Thyroid gland (tissue), 4 donors: ENCODE measurements at regions not wholly inside any gene's neighbourhood (a gene's known extent, or its start where the extent isn't known, plus 50 kb on each side); places are given as distances from the start of the nearest gene placed in this dataset.

Experiments used
- DNase-seq, 2 donors: peaks; one replicate each; pipeline ENCODE4 v3.0.0-alpha.2; 2019
- H3K27ac ChIP-seq, 3 donors: fragments of 200-600 bp; sonication (generic); 1 replicate in 2 of 3; 2 replicates in 1 of 3; pipeline ENCODE4 v1.5.1; 2016 to 2019; ENCODE audit warnings: mild to moderate bottlenecking in 1 of 3, moderate library complexity in 1 of 3
- H3K27me3 ChIP-seq: fragments of 200-600 bp; sonication (generic); one replicate; pipeline ENCODE4 v1.5.1; 2019
- H3K36me3 ChIP-seq, 2 donors: fragments of 200-600 bp; sonication (generic); one replicate each; pipeline ENCODE4 v1.5.1; 2016 to 2019
- H3K4me1 ChIP-seq, 2 donors: fragments of 200-600 bp; sonication (generic); one replicate each; pipeline ENCODE4 v1.5.1; 2017 to 2019
- H3K4me3 ChIP-seq, 3 donors: fragments of 200-600 bp; sonication (generic); replicated peaks in 1 of 3; 1 replicate in 2 of 3; 2 replicates in 1 of 3; pipeline ENCODE4 v1.5.1; 2016; ENCODE audit warnings: mild to moderate bottlenecking in 1 of 3
- H3K9me3 ChIP-seq: fragments of 200-600 bp; sonication (generic); one replicate; pipeline ENCODE4 v1.5.1; 2017
- POLR2A ChIP-seq, 2 donors: fragments of 450-650 bp; IDR thresholded peaks; one replicate each; pipeline ENCODE4 v1.6.1; 2017; ENCODE audit warnings: antibody characterized with exemption in 2 of 2, mild to moderate bottlenecking in 2 of 2, moderate library complexity in 1 of 2
- WGBS, 2 donors: methylation state at CpG; one replicate each; pipeline ENCODE4 v1.1.5; 2017; 5-methylcytosine and 5-hydroxymethylcytosine counted together
- intact Hi-C: fragments of 100-400 bp; cut with DNase I; formaldehyde crosslinking; loops from one replicate; pipeline ENCODE4 v1.15.1; 2023
- TF ChIP-seq, protein P1 (sequence below), 6 experiments: fragments of 200-600 bp in 3 of 6; fragments of 450-650 bp in 3 of 6; sonication (generic) in 3 of 6; IDR thresholded peaks; one replicate each; pipeline ENCODE4 v1.5.1; 2016 to 2019; ENCODE audit warnings: antibody characterized with exemption in 6 of 6, mild to moderate bottlenecking in 2 of 6, inconsistent platforms in 1 of 6, moderate library complexity in 1 of 6

DNA sequence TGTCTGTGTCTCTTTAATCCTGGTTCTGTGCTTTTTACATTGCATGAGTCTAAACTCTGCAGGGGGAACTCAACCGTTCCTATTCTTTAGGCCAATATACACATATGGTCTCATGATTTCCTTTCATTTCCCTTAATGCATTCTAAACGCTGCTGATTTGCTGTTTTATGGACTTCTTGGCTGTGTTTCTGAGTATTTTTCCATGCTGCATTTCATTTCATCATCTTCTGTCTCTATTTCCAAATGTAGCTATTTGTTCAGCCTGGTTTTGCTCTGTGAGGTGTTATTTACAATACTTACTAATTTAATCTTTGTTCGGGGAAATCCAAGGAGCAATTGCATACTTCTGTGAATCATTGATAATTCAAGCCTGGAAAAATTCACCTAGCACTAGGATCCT, 897.2 kb downstream of the TSN start:
- Histone ChIP-seq H3K4me1 (no peaks in the 10 kb centered on the region), H3K9me3 (no peaks in the 10 kb centered on the region), H3K4me3 (no peak overlapping the region), H3K36me3 (no peaks in the 10 kb centered on the region), H3K27me3 (no peaks in the 10 kb centered on the region), H3K27ac (no peak overlapping the region)
- DNase-seq, result no peak
- intact Hi-C loops, result no loop called here
- 67 to 68% methylated on average over 3 of the region's 3 CpGs for WGBS, 2 donors
- no peak for TF ChIP-seq POLR2A (IDR thresholded peaks at IDR 0.05)
- TF ChIP-seq, protein P1, sequence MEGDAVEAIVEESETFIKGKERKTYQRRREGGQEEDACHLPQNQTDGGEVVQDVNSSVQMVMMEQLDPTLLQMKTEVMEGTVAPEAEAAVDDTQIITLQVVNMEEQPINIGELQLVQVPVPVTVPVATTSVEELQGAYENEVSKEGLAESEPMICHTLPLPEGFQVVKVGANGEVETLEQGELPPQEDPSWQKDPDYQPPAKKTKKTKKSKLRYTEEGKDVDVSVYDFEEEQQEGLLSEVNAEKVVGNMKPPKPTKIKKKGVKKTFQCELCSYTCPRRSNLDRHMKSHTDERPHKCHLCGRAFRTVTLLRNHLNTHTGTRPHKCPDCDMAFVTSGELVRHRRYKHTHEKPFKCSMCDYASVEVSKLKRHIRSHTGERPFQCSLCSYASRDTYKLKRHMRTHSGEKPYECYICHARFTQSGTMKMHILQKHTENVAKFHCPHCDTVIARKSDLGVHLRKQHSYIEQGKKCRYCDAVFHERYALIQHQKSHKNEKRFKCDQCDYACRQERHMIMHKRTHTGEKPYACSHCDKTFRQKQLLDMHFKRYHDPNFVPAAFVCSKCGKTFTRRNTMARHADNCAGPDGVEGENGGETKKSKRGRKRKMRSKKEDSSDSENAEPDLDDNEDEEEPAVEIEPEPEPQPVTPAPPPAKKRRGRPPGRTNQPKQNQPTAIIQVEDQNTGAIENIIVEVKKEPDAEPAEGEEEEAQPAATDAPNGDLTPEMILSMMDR (IDR thresholded peaks at IDR 0.05), result no peak

DNA sequence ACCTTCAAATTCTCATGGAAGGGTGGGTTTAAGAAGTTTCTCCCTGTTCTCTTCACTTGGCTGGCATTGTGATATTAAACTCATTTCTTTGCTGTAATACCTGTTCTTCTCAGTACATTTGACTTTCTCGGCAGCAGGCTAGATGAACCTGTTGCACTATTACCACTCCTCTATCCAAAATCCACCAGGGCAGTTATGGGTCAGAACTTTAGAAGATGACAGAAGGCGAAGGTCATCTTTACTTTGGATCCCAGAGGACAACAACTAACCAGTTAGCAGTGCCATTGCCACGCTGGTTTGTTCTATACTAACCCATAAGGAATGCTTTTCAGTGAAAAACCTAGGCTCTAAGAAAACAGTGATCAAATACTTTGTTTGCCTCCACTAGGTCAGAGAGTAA, 901.0 kb downstream of the TSN start:
- 80 to 89% methylated on average over 3 of the region's 3 CpGs for WGBS, 2 donors
- DNase-seq, result no peak
- no peaks in the 10 kb centered on the region for H3K27me3 ChIP-seq
- intact Hi-C loops, result no loop called here
- no peaks in the 10 kb centered on the region for H3K4me1 ChIP-seq
- H3K27ac ChIP-seq, result no peak overlapping the region
- no peaks in the 10 kb centered on the region for H3K36me3 ChIP-seq
- H3K4me3 ChIP-seq, result no peak overlapping the region
- H3K9me3 ChIP-seq, result no peaks in the 10 kb centered on the region
- TF ChIP-seq, protein P1 (IDR thresholded peaks at IDR 0.05), result no peak
- TF ChIP-seq POLR2A (IDR thresholded peaks at IDR 0.05), result no peak

DNA sequence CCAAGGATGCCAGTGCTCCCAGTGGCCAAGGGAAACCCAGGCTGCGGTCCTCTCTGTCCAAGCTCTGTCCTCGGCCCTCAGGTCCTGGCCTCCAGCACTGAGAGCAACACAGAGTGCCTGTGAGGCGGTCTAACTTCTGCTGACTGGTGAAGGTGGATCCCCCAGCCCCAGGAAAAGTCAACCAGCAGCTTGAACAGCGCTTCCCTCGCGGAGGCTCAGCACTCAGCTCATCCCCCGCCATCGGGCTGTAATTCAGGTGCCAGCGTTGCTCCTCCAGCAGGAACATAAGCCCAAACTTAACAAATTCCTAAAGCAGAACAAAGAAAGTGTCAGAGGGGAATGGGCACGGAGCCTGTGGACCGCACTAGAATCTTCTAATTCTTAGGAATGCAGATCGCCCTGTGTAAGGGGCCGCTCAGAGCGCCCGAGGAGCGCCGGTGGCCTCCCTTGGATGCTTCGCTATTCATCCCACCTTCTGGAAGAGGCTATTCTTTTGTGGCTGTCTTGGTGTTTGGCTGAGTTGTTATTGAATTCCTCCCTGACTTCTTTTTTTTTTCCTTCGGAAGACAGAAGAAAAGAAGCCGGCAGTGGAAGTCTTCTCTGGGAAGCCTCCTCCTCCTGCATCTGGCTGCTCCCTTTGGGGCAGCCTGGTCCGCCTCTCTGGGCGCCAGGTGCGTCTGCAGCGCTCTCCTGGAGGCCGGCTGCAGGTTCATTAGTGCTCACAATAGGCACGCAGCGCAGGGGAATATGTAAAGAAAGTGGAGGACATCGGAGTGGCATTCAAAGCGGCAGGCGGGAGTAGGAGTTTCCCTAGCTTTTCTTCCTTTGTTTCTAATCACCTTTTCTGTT, 905.6 kb downstream of the TSN start:
- H3K4me3 ChIP-seq, result no peak overlapping the region
- intact Hi-C loops, result no loop called here
- TF ChIP-seq POLR2A (IDR thresholded peaks at IDR 0.05), result no peak
- TF ChIP-seq, protein P1 (IDR thresholded peaks at IDR 0.05), result no peak
- H3K27ac ChIP-seq, result no peak overlapping the region
- 10 to 12% methylated on average over 29 to 30 of the region's 30 CpGs for WGBS, 2 donors
- no peak for DNase-seq
- no peaks in the 10 kb centered on the region for H3K4me1 ChIP-seq
- H3K36me3 ChIP-seq, result no peaks in the 10 kb centered on the region
- H3K27me3 ChIP-seq, result no peaks in the 10 kb centered on the region
- H3K9me3 ChIP-seq, result no peaks in the 10 kb centered on the region

DNA sequence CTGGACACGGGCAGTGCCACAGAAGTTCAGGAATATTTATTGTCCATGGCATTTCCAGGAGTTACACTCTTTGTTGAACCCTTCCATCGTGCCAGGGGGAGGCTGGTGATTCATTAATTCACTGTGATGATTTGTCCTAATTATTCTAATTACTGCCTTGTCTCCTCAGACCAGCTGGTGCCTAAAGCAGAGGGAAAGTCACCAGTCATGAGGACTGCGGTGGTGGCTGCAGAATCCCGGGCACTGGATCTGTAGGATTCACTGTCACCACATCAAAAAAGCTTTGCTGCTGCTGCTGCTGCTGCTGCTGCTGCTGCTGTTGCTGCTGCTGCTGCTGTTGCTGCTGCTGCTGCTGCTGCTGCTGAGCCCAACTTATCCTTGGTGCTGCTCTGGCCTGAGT, 908.2 kb downstream of the TSN start:
- TF ChIP-seq, protein P1 (IDR thresholded peaks at IDR 0.05), result no peak
- TF ChIP-seq POLR2A (IDR thresholded peaks at IDR 0.05), result no peak
- intact Hi-C loops, result no loop called here
- WGBS, 2 donors, result 73 to 84% methylated on average over 4 of the region's 4 CpGs
- no peak for DNase-seq
- no peak overlapping the region for H3K4me3 ChIP-seq
- H3K27ac ChIP-seq, result no peak overlapping the region
- no peaks in the 10 kb centered on the region for H3K36me3 ChIP-seq
- H3K4me1 ChIP-seq, result no peaks in the 10 kb centered on the region
- no peaks in the 10 kb centered on the region for H3K9me3 ChIP-seq
- no peaks in the 10 kb centered on the region for H3K27me3 ChIP-seq

DNA sequence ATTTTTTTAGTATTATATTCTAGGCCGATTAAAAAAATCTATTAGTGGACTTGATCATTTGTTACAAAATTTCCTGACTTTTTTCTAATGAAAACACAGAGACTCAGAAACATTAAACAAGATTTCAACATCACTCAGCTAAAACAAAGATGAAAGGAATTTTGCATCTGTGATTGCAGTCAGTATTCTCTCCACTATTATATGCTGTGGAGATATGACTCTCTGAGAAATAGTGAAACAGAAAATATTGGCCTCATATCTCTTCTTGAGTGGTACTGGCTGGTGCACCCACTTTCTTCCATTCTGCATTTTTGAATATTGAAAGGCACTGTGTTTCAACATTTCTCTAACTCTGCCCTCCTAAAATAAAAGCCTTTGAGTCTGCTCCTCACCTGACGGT, 914.2 kb downstream of the TSN start:
- Histone ChIP-seq H3K27ac (no peak overlapping the region), H3K4me1 (no peaks in the 10 kb centered on the region), H3K36me3 (no peaks in the 10 kb centered on the region), H3K9me3 (no peaks in the 10 kb centered on the region), H3K4me3 (no peak overlapping the region), H3K27me3 (no peaks in the 10 kb centered on the region)
- intact Hi-C loops, result no loop called here
- 91% methylated on average over 2 of the region's 2 CpGs for WGBS, 2 donors
- no peak for TF ChIP-seq POLR2A (IDR thresholded peaks at IDR 0.05)
- TF ChIP-seq, protein P1 (IDR thresholded peaks at IDR 0.05), result no peak
- DNase-seq, result no peak
